Pancreas (tissue), 10 donors: ENCODE measurements at regions not wholly inside any gene's neighbourhood (a gene's known extent, or its start where the extent isn't known, plus 50 kb on each side); places are given as distances from the start of the nearest gene placed in this dataset.
"Not testable (repeated sequence)": the region's sequence is repeated elsewhere in the genome, so short reads cannot be mapped to it uniquely, and the experiment has no call there.

Experiments used
- ATAC-seq, 4 donors: fragments of 200-7000 bp; cut with Tn5 transposase; one replicate each; pipeline versions ENCODE4 v1.8.0 to v1.9.1; 2020; ENCODE audit warnings: mild to moderate bottlenecking in 4 of 4, moderate library complexity in 4 of 4
- DNase-seq, 6 donors: peaks; one replicate each; pipeline ENCODE4 v3.0.0-alpha.2; 2020
- FAIRE-seq: peaks from 2 replicates; lab custom pipeline; 2012; peaks lifted over from hg19 to GRCh38; lab: Jason Lieb, UNC
- H3K27ac ChIP-seq, 4 donors: fragments of 200-600 bp; sonication (generic); 1 replicate in 3 of 4; 2 replicates in 1 of 4; pipeline versions ENCODE4 v1.5.0 to v1.8.0; 2020
- H3K27me3 ChIP-seq, 4 donors: fragments of 200-600 bp; one replicate each; pipeline ENCODE4 v1.8.0; 2021
- H3K36me3 ChIP-seq, 3 donors: fragments of 200-600 bp; sonication (generic) in 1 of 3; one replicate each; pipeline versions ENCODE4 v1.5.0 to v1.8.0; 2020 to 2021
- H3K4me1 ChIP-seq, 3 donors: fragments of 200-600 bp; one replicate each; pipeline ENCODE4 v1.8.0; 2021
- H3K4me3 ChIP-seq, 4 donors: fragments of 200-600 bp; sonication (generic) in 2 of 4; one replicate each; pipeline versions ENCODE4 v1.5.0 to v1.8.0; 2020 to 2021
- H3K9me3 ChIP-seq, 4 donors: fragments of 200-600 bp; one replicate each; pipeline ENCODE4 v1.8.0; 2021
- CTCF ChIP-seq, 4 donors: fragments of 200-600 bp; sonication (generic) in 3 of 4; IDR thresholded peaks; one replicate each; pipeline versions ENCODE4 v1.5.0 to v1.8.0; 2021; ENCODE audit warnings: antibody characterized with exemption in 4 of 4
- WGBS, 2 donors: extraction: QIAGEN DNeasy Blood & Tissue Kit; methylation state at CpG; one replicate each; pipeline ENCODE4 v1.1.7; 2013; 5-methylcytosine and 5-hydroxymethylcytosine counted together
- intact Hi-C, 3 donors: fragments of 100-400 bp; cut with DNase I; formaldehyde crosslinking; loops; one replicate each; pipeline versions ENCODE4 v1.11.1 to v1.14.2; 2022
- donor health status: healthy with polysubstance abuse.
- donor health status: DM: no; HTN: no; CAD: no; lungs with moderate emphysema.
- donor health status: DM: no; HTN: no; CAD: no.
- donor health status: control.
- donor health status: control.
- donor health status: Bipolar disorder and iron deficiency.
- donor health status: DM: yes; HTN: yes; CAD: no.
- donor health status: DM: no; HTN: no; CAD: no.
- donor health status: DM: no; HTN: no; CAD: no.
- donor health status: DM: yes; HTN: yes; CAD: no.

GRCh38 chr5:99445805-99446204, 517.0 kb upstream of the CHD1 start:
- 13 to 18% methylated on average over 1 of the region's 1 CpG for WGBS, 2 donors
- H3K4me1 ChIP-seq, result peaks cover 0 to 23% (median 3%) of the 10 kb centered on the region in 3 donors
- DNase-seq, result no peak
- intact Hi-C loops, result no loop called here
- no peak overlapping the region for H3K4me3 ChIP-seq
- FAIRE-seq, result peak; percentile 64
- no peaks in the 10 kb centered on the region for H3K27me3 ChIP-seq
- TF ChIP-seq CTCF (IDR thresholded peaks at IDR 0.05), result no peak
- H3K27ac ChIP-seq, result no peak overlapping the region
- ATAC-seq, result peak; percentile 43 to 82 (median 58)
- no peaks in the 10 kb centered on the region for H3K36me3 ChIP-seq
- H3K9me3 ChIP-seq, result no peaks in the 10 kb centered on the region

DNA sequence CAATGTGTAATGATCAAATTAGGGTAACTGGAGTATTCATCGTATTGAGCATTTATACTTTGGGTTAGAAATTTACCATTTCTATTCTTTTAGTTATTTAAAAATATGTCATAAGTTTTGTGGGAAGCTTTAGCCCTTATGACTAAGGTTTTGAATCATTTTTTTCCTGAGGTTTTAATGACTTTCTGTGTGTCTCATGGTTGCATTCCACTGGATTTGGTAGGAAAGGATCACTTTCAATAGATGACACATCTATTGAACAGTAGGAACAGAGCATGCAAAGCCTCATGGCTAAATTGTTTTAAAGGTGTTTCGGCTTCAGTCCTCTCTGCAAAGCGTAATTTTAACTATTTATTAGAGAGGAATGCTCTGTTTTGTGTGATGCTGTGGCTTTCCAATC, 512.4 kb upstream of the CHD1 start:
- ATAC-seq, result no peak
- intact Hi-C loops, result no loop called here
- Histone ChIP-seq H3K36me3 (no peaks in the 10 kb centered on the region), H3K27me3 (no peaks in the 10 kb centered on the region), H3K4me3 (no peak overlapping the region), H3K9me3 (no peaks in the 10 kb centered on the region), H3K4me1 (peaks cover 0 to 19% (median 3%) of the 10 kb centered on the region in 3 donors), H3K27ac (no peak overlapping the region)
- DNase-seq, result no peak
- 86 to 93% methylated on average over 3 of the region's 3 CpGs for WGBS, 2 donors
- no peak for FAIRE-seq
- no peak for TF ChIP-seq CTCF (IDR thresholded peaks at IDR 0.05)

DNA sequence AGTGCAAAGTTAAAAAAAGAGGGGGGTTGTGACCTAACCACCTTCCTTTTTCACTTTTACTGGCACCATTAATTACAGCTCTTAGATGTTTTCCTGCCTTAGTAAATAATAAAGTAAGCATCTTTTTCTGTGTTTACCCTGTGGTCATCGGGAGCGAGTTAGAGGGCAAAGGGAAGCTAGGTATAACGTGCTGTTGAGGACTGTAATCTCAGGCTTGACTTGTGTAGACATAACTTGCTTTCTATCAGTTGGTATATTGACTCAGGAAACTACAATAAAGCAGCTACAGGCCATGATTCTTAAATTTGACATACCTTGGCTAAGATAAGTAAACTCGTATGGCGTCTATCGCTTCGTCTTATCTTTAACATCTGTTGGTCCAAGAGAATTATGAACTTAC, 509.8 kb upstream of the CHD1 start:
- Histone ChIP-seq H3K27ac (no peak overlapping the region), H3K4me1 (no peaks in the 10 kb centered on the region), H3K4me3 (no peak overlapping the region), H3K36me3 (no peaks in the 10 kb centered on the region), H3K27me3 (no peaks in the 10 kb centered on the region), H3K9me3 (no peaks in the 10 kb centered on the region)
- DNase-seq (no peak), ATAC-seq (no peak), FAIRE-seq (no peak)
- WGBS, 2 donors, result 21 to 24% methylated on average over 7 of the region's 7 CpGs
- intact Hi-C loops, result no loop called here
- TF ChIP-seq CTCF (IDR thresholded peaks at IDR 0.05), result no peak

DNA sequence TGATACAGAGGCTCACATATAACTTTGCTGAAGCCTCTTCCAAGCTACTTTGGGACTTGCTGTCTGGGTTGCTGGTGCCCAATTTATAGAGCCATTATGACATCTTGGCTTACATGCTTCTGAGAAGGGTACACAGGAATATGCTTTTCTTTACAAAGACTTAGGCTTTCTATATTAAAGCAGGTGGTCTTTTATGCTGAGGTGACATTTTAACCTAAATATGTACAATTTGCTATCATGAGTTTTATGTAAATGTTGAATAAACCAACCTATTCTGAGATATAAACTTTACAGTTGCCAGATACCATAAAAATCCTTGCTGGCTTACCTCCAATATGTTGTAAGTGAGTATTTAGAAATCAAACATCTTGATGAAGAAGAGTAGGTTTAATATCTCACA, 509.2 kb upstream of the CHD1 start:
- no peak for TF ChIP-seq CTCF (IDR thresholded peaks at IDR 0.05)
- no peaks in the 10 kb centered on the region for H3K9me3 ChIP-seq
- no peaks in the 10 kb centered on the region for H3K4me1 ChIP-seq
- DNase-seq (no peak), FAIRE-seq (no peak), ATAC-seq (no peak)
- intact Hi-C loops, result no loop called here
- no peaks in the 10 kb centered on the region for H3K27me3 ChIP-seq
- no peaks in the 10 kb centered on the region for H3K36me3 ChIP-seq
- no peak overlapping the region for H3K27ac ChIP-seq
- no peak overlapping the region for H3K4me3 ChIP-seq

- H3K9me3 ChIP-seq, H3K4me3 ChIP-seq, FAIRE-seq, intact Hi-C loops, H3K36me3 ChIP-seq, ATAC-seq, H3K27ac ChIP-seq, H3K4me1 ChIP-seq, DNase-seq, H3K27me3 ChIP-seq: not testable (repeated sequence)
- no CpG with 5 or more reads among the region's 3 CpGs for WGBS, 2 donors
Measured at GRCh38 chr5:99423396-99423795, 494.6 kb upstream of the CHD1 start.

- DNase-seq, ATAC-seq, H3K36me3 ChIP-seq, H3K4me3 ChIP-seq, intact Hi-C loops, H3K27ac ChIP-seq, FAIRE-seq, H3K27me3 ChIP-seq, H3K4me1 ChIP-seq, H3K9me3 ChIP-seq: not testable (repeated sequence)
- WGBS, 2 donors, result 68 to 87% methylated on average over 1 of the region's 1 CpG
Measured at GRCh38 chr5:99418640-99419039, 489.8 kb upstream of the CHD1 start.

- ATAC-seq, H3K27me3 ChIP-seq, H3K27ac ChIP-seq, H3K4me1 ChIP-seq, FAIRE-seq, H3K36me3 ChIP-seq, H3K4me3 ChIP-seq, intact Hi-C loops, H3K9me3 ChIP-seq: not testable (repeated sequence)
- DNase-seq, result peak in 3 of 6 donors; percentile 8 to 49 (median 31)
- 96 to 98% methylated on average over 17 to 23 of the region's 30 CpGs for WGBS, 2 donors
Measured at GRCh38 chr5:99410386-99410785, 481.6 kb upstream of the CHD1 start.

DNA sequence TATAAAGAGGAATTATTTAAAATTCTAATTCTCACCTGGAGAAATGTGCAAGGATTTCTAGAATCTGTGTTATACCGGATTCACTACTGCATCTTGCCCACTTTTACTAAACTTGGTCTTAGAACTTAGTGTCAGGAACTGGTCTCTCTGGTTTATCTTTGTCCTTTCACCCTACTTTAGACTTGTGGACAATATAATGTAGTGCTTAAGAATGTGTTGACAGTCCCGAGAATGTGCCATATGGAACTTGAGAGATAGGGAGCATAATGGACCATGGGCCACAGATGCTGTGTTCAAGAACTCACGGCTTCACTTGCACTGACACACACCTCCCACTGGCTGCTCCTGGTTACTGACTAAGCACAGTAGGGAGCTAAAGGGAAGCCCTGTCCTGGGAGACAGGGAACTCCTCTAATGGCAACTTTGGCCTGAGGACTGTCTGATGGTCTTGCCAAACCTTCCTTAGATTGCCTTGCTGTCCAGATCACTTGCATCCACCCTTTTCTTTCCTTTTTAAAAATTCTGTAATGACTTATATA, 476.0 kb upstream of the CHD1 start:
- H3K36me3 ChIP-seq, FAIRE-seq, H3K9me3 ChIP-seq, H3K4me1 ChIP-seq, H3K27me3 ChIP-seq, H3K27ac ChIP-seq, intact Hi-C loops, DNase-seq, H3K4me3 ChIP-seq, ATAC-seq: not testable (repeated sequence)
- 63 to 80% methylated on average over 2 to 3 of the region's 3 CpGs for WGBS, 2 donors

- FAIRE-seq, H3K4me3 ChIP-seq, H3K36me3 ChIP-seq, H3K9me3 ChIP-seq, ATAC-seq, DNase-seq, intact Hi-C loops, H3K27ac ChIP-seq, H3K4me1 ChIP-seq, H3K27me3 ChIP-seq: not testable (repeated sequence)
- 93 to 95% methylated on average over 1 of the region's 1 CpG for WGBS, 2 donors
Measured at GRCh38 chr5:99400571-99400970, 471.8 kb upstream of the CHD1 start.
